ENCODE measurements at regions not wholly inside any gene's neighbourhood (a gene's known extent, or its start where the extent isn't known, plus 50 kb on each side); places are given as distances from the start of the nearest gene placed in this dataset.

- Histone ChIP-seq H3K27ac (no peak overlapping the region), H3K36me3 (no peaks in the 10 kb centered on the region), H3K9me3 (no peaks in the 10 kb centered on the region), H3K4me1 (replicated peaks) (no peaks in the 10 kb centered on the region), H3K27me3 (replicated peaks; ENCODE audit: insufficient read depth) (no peaks in the 10 kb centered on the region), H3K4me3 (no peak overlapping the region)
- DNase-seq (ENCODE audit: low spot score): no peak
- intact Hi-C loops (cut with DNase I): no loop called here
- 95% methylated on average over 4 of the region's 4 CpGs for WGBS
- TF ChIP-seq POLR2AphosphoS5 (IDR thresholded peaks at IDR 0.05) (no peak), CTCF (IDR thresholded peaks at IDR 0.05) (no peak), POLR2A (IDR thresholded peaks at IDR 0.05) (no peak)
Measured at GRCh38 chr10:118498623-118499022, 96.8 kb downstream of the PRLHR start.

DNA sequence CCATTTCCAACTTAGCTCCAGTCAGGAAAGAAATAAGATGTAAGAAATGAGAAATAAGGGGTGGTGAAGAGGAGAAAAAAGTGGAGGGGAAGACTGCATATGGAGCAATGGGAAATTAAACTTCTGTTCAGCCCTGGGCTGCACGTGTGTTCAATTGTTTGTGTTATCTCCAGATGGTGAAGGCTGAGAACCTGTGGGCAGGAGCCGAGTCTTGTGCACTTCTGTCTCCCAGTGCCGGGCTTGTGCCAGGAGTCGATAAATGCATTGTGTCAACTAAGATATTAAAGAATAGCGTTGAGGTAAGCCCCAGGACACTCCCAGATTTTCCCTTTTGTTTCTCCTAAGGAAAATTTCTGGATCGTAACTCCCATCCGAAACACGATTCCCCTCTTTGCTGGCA is 98.2 kb downstream of the PRLHR start:
- 70% methylated on average over 8 of the region's 8 CpGs for WGBS
- H3K4me3 ChIP-seq: no peak overlapping the region
- no peak for DNase-seq (ENCODE audit: low spot score)
- TF ChIP-seq POLR2A (IDR thresholded peaks at IDR 0.05): no peak
- no peak for TF ChIP-seq CTCF (IDR thresholded peaks at IDR 0.05)
- no peak for TF ChIP-seq POLR2AphosphoS5 (IDR thresholded peaks at IDR 0.05)
- intact Hi-C loops (cut with DNase I): no loop called here
- no peaks in the 10 kb centered on the region for H3K9me3 ChIP-seq
- H3K36me3 ChIP-seq: no peaks in the 10 kb centered on the region
- no peaks in the 10 kb centered on the region for H3K4me1 ChIP-seq (replicated peaks)
- no peaks in the 10 kb centered on the region for H3K27me3 ChIP-seq (replicated peaks; ENCODE audit: insufficient read depth)
- H3K27ac ChIP-seq: no peak overlapping the region

DNA sequence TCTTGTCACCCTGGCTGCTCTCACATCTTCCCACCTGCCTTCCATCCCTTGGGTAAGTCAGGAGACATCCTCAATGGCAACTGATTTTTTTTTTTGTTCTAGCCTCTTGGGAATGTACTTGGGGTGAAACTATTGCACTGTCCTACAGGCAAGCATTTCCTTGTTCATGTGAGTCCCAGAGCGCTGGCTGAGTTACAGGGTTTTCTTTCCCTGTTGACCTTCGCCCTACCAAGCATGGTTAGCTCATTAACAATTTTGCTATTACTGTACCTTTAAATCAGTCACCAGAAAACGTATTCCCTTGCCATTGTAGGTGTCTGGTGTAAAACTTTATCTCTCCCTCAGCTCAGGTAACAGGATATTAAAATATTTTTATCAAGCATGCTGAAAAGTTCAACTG is 98.9 kb downstream of the PRLHR start:
- no peaks in the 10 kb centered on the region for H3K27me3 ChIP-seq (replicated peaks; ENCODE audit: insufficient read depth)
- no peaks in the 10 kb centered on the region for H3K4me1 ChIP-seq (replicated peaks)
- 71% methylated on average over 3 of the region's 3 CpGs for WGBS
- intact Hi-C loops (cut with DNase I): no loop called here
- H3K9me3 ChIP-seq: no peaks in the 10 kb centered on the region
- TF ChIP-seq POLR2A (IDR thresholded peaks at IDR 0.05): no peak
- no peak for TF ChIP-seq POLR2AphosphoS5 (IDR thresholded peaks at IDR 0.05)
- no peak for TF ChIP-seq CTCF (IDR thresholded peaks at IDR 0.05)
- no peak overlapping the region for H3K27ac ChIP-seq
- H3K36me3 ChIP-seq: no peaks in the 10 kb centered on the region
- no peak overlapping the region for H3K4me3 ChIP-seq
- no peak for DNase-seq (ENCODE audit: low spot score)

GRCh38 chr10:118495499-118495898 is 99.9 kb downstream of the PRLHR start:
- TF ChIP-seq CTCF (IDR thresholded peaks at IDR 0.05) (no peak), POLR2AphosphoS5 (IDR thresholded peaks at IDR 0.05) (no peak), POLR2A (IDR thresholded peaks at IDR 0.05) (no peak)
- Histone ChIP-seq H3K27me3 (replicated peaks; ENCODE audit: insufficient read depth) (no peaks in the 10 kb centered on the region), H3K4me3 (no peak overlapping the region), H3K36me3 (no peaks in the 10 kb centered on the region), H3K9me3 (no peaks in the 10 kb centered on the region), H3K4me1 (replicated peaks) (no peaks in the 10 kb centered on the region), H3K27ac (no peak overlapping the region)
- no peak for DNase-seq (ENCODE audit: low spot score)
- intact Hi-C loops (cut with DNase I): no loop called here
- WGBS: 95% methylated on average over 2 of the region's 2 CpGs

- Histone ChIP-seq H3K36me3 (no peaks in the 10 kb centered on the region), H3K9me3 (no peaks in the 10 kb centered on the region), H3K27me3 (replicated peaks; ENCODE audit: insufficient read depth) (no peaks in the 10 kb centered on the region), H3K4me1 (replicated peaks) (no peaks in the 10 kb centered on the region), H3K27ac (no peak overlapping the region), H3K4me3 (no peak overlapping the region)
- no peak for TF ChIP-seq POLR2A (IDR thresholded peaks at IDR 0.05)
- no peak for TF ChIP-seq POLR2AphosphoS5 (IDR thresholded peaks at IDR 0.05)
- no peak for TF ChIP-seq CTCF (IDR thresholded peaks at IDR 0.05)
- DNase-seq (ENCODE audit: low spot score): no peak
- intact Hi-C loops (cut with DNase I): no loop called here
- WGBS: 50% methylated on average over 1 of the region's 1 CpG
Measured at GRCh38 chr10:118491055-118491454, 104.4 kb downstream of the PRLHR start.

Data from prostate gland (tissue), 2 donors.